ENCODE measurements at regions not wholly inside any gene's neighbourhood (a gene's known extent, or its start where the extent isn't known, plus 50 kb on each side); places are given as distances from the start of the nearest gene placed in this dataset.

DNA sequence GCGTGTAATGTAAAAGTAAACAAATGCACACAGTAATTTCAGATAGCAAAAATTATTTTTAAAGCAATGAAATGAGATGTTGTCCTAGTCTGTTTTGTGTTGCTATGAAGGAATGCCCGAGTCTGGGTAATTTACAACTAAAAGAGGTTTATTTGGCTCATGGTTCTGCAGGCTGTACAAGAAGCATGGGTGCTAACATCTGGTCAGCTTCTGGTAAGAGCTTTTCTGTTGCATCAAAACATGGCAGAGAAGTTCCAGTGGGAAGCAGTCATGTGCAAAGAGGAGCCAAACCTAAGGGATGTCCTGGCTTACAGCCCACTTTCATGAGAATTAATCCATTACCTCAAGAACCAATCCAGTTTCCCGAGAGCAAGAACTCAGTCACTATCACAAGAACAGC is 62.9 kb upstream of the MNX1 start:
- H4K20me1 ChIP-seq (replicated peaks; ENCODE audit: control insufficient read depth, insufficient read depth, low read length): 0 out of 2 replicates have a peak, but pooled peaks cover 9% of the 10 kb centered on the region
- H3K4me1 ChIP-seq (replicated peaks in 1 of 2; ENCODE audit: control insufficient read depth in 2 of 2, insufficient read depth in 2 of 2, low read length in 2 of 2): peaks cover 0 to 4% of the 10 kb centered on the region in 2 experiments; a peak in 2 of 5 replicates
- intact Hi-C loops (cut with micrococcal nuclease) (no loop called here), in situ Hi-C loops (cut with MboI) (no loop called here)
- no peak overlapping the region for H2AFZ ChIP-seq (ENCODE audit: low read depth, low read length)
- H3K27ac ChIP-seq (ENCODE audit: extremely low read depth, low read depth, low read length): no peak overlapping the region
- no peaks in the 10 kb centered on the region for H3K79me2 ChIP-seq (ENCODE audit: control insufficient read depth, insufficient read depth, low read length)
- no peaks in the 10 kb centered on the region for H3K9me3 ChIP-seq (replicated peaks; ENCODE audit: control insufficient read depth, insufficient read depth, low read depth, low read length)
- H3K36me3 ChIP-seq (ENCODE audit: control insufficient read depth, insufficient read depth, low read length): no peaks in the 10 kb centered on the region
- ChIA-PET CTCF (ENCODE audit: low intra/inter-chr PET ratio) (no interaction called here), POLR2A (no interaction called here)
- peaks cover 55 to 58% of the 10 kb centered on the region in 2 experiments for H3K27me3 ChIP-seq (ENCODE audit: control insufficient read depth in 2 of 2, insufficient read depth in 2 of 2, low read length in 2 of 2)
- no peaks in the 10 kb centered on the region for H3K9me1 ChIP-seq (ENCODE audit: control insufficient read depth, insufficient read depth, low read length)
- ATAC-seq (no peak), DNase-seq (ENCODE audit: extremely low read depth in 1 of 4, low spot score in 3 of 4) (no peak), FAIRE-seq (no peak)
- BruUV-seq (replicated peaks): no TSS peak
- H3K4me3 ChIP-seq: no peak overlapping the region
- no peak overlapping the region for H3K9ac ChIP-seq (ENCODE audit: insufficient read depth in 1 of 2, low read depth in 2 of 2, low read length in 2 of 2)
- no peak overlapping the region for H3K4me2 ChIP-seq (ENCODE audit: insufficient read depth, low read length)
- TF ChIP-seq ZNF766 (CRISPR knock-in tag; conservative IDR thresholded peaks at IDR 0.05): peak; percentile 77
- 0 out of 2 replicates have a peak, but pooled peaks have one; percentile 1 for TF ChIP-seq RNF2 (IDR thresholded peaks at IDR 0.05)
- no peak for TF ChIP-seq ZNF695 (CRISPR knock-in tag; IDR thresholded peaks at IDR 0.05)
- no peak for TF ChIP-seq NR4A1 (CRISPR knock-in tag; IDR thresholded peaks at IDR 0.05)
- no peak for TF ChIP-seq NR4A1 (tag; IDR thresholded peaks at IDR 0.05)
- TF ChIP-seq, protein P1, sequence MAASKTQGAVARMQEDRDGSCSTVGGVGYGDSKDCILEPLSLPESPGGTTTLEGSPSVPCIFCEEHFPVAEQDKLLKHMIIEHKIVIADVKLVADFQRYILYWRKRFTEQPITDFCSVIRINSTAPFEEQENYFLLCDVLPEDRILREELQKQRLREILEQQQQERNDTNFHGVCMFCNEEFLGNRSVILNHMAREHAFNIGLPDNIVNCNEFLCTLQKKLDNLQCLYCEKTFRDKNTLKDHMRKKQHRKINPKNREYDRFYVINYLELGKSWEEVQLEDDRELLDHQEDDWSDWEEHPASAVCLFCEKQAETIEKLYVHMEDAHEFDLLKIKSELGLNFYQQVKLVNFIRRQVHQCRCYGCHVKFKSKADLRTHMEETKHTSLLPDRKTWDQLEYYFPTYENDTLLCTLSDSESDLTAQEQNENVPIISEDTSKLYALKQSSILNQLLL (CRISPR knock-in tag; IDR thresholded peaks at IDR 0.05; ENCODE audit: borderline replicate concordance): no peak
- TF ChIP-seq, protein P2, sequence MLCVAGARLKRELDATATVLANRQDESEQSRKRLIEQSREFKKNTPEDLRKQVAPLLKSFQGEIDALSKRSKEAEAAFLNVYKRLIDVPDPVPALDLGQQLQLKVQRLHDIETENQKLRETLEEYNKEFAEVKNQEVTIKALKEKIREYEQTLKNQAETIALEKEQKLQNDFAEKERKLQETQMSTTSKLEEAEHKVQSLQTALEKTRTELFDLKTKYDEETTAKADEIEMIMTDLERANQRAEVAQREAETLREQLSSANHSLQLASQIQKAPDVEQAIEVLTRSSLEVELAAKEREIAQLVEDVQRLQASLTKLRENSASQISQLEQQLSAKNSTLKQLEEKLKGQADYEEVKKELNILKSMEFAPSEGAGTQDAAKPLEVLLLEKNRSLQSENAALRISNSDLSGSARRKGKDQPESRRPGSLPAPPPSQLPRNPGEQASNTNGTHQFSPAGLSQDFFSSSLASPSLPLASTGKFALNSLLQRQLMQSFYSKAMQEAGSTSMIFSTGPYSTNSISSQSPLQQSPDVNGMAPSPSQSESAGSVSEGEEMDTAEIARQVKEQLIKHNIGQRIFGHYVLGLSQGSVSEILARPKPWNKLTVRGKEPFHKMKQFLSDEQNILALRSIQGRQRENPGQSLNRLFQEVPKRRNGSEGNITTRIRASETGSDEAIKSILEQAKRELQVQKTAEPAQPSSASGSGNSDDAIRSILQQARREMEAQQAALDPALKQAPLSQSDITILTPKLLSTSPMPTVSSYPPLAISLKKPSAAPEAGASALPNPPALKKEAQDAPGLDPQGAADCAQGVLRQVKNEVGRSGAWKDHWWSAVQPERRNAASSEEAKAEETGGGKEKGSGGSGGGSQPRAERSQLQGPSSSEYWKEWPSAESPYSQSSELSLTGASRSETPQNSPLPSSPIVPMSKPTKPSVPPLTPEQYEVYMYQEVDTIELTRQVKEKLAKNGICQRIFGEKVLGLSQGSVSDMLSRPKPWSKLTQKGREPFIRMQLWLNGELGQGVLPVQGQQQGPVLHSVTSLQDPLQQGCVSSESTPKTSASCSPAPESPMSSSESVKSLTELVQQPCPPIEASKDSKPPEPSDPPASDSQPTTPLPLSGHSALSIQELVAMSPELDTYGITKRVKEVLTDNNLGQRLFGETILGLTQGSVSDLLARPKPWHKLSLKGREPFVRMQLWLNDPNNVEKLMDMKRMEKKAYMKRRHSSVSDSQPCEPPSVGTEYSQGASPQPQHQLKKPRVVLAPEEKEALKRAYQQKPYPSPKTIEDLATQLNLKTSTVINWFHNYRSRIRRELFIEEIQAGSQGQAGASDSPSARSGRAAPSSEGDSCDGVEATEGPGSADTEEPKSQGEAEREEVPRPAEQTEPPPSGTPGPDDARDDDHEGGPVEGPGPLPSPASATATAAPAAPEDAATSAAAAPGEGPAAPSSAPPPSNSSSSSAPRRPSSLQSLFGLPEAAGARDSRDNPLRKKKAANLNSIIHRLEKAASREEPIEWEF (CRISPR knock-in tag; IDR thresholded peaks at IDR 0.05): no peak
- no peak for TF ChIP-seq ZNF445 (CRISPR knock-in tag; IDR thresholded peaks at IDR 0.05; ENCODE audit: low read depth)
- TF ChIP-seq KAT7 (CRISPR knock-in tag; IDR thresholded peaks at IDR 0.05; ENCODE audit: borderline replicate concordance): no peak
- TF ChIP-seq, protein P3, sequence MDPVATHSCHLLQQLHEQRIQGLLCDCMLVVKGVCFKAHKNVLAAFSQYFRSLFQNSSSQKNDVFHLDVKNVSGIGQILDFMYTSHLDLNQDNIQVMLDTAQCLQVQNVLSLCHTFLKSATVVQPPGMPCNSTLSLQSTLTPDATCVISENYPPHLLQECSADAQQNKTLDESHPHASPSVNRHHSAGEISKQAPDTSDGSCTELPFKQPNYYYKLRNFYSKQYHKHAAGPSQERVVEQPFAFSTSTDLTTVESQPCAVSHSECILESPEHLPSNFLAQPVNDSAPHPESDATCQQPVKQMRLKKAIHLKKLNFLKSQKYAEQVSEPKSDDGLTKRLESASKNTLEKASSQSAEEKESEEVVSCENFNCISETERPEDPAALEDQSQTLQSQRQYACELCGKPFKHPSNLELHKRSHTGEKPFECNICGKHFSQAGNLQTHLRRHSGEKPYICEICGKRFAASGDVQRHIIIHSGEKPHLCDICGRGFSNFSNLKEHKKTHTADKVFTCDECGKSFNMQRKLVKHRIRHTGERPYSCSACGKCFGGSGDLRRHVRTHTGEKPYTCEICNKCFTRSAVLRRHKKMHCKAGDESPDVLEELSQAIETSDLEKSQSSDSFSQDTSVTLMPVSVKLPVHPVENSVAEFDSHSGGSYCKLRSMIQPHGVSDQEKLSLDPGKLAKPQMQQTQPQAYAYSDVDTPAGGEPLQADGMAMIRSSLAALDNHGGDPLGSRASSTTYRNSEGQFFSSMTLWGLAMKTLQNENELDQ (CRISPR knock-in tag; IDR thresholded peaks at IDR 0.05; ENCODE audit: borderline replicate concordance): no peak
- TF ChIP-seq ZFP30 (CRISPR knock-in tag; IDR thresholded peaks at IDR 0.05; ENCODE audit: borderline replicate concordance): no peak
- no peak for TF ChIP-seq LARP7 (IDR thresholded peaks at IDR 0.05)
- 0% methylated on average over 3 of the region's 3 CpGs for WGBS (ENCODE audit: insufficient coverage, low coverage, missing lambda C conversion rate)

Data from K562 (cell line).